Hepatocyte (in vitro differentiated cells): ENCODE measurements at regions not wholly inside any gene's neighbourhood (a gene's known extent, or its start where the extent isn't known, plus 50 kb on each side); places are given as distances from the start of the nearest gene placed in this dataset.

Source experiments
- DNase-seq: peaks from one replicate; pipeline ENCODE4 v3.0.0-alpha.2; 2016; ENCODE audit warnings: low spot score
- H2AFZ ChIP-seq: fragments of 200-600 bp; sonication (generic); 2 replicates; pipeline ENCODE4 v1.6.0; 2016; ENCODE audit warnings: antibody characterized with exemption, mild to moderate bottlenecking
- H3K27ac ChIP-seq: fragments of 200-600 bp; sonication (generic); 2 replicates; pipeline ENCODE4 v1.5.1; 2016; ENCODE audit warnings: mild to moderate bottlenecking
- H3K27me3 ChIP-seq: fragments of 200-600 bp; sonication (generic); 2 replicates; pipeline ENCODE4 v1.6.1; 2016
- H3K36me3 ChIP-seq: fragments of 200-600 bp; sonication (generic); replicated peaks from 2 replicates; pipeline ENCODE4 v1.5.1; 2016; ENCODE audit warnings: low read depth; ENCODE audit not compliant: insufficient read depth
- H3K4me1 ChIP-seq: fragments of 200-600 bp; sonication (generic); 2 replicates; pipeline ENCODE4 v1.5.1; 2016; ENCODE audit warnings: mild to moderate bottlenecking, moderate library complexity; ENCODE audit not compliant: insufficient read depth
- H3K4me2 ChIP-seq: fragments of 200-600 bp; sonication (generic); 2 replicates; pipeline ENCODE4 v1.6.0; 2016
- H3K4me3 ChIP-seq: fragments of 200-600 bp; sonication (generic); 2 replicates; pipeline ENCODE4 v1.5.1; 2016; ENCODE audit warnings: mild to moderate bottlenecking
- H3K79me2 ChIP-seq: fragments of 200-600 bp; sonication (generic); 2 replicates; pipeline ENCODE4 v1.6.0; 2017; ENCODE audit warnings: mild to moderate bottlenecking
- H3K9me2 ChIP-seq: fragments of 200-600 bp; sonication (generic); replicated peaks from 2 replicates; pipeline ENCODE4 v1.6.0; 2017; ENCODE audit warnings: mild to moderate bottlenecking; ENCODE audit not compliant: insufficient read depth
- H3K9me3 ChIP-seq: fragments of 200-600 bp; sonication (generic); 2 replicates; pipeline ENCODE4 v1.5.1; 2016; ENCODE audit warnings: low read depth, mild to moderate bottlenecking
- H4K20me1 ChIP-seq: fragments of 200-600 bp; sonication (generic); 2 replicates; pipeline ENCODE4 v1.6.0; 2016; ENCODE audit warnings: mild to moderate bottlenecking; ENCODE audit not compliant: insufficient read depth, poor library complexity, severe bottlenecking
- CTCF ChIP-seq: fragments of 200-600 bp; sonication (generic); IDR thresholded peaks from 2 replicates; pipeline ENCODE4 v1.5.1; 2016; ENCODE audit warnings: antibody characterized with exemption, mild to moderate bottlenecking; ENCODE audit not compliant: poor library complexity
- EZH2 ChIP-seq: fragments of 200-600 bp; sonication (generic); IDR thresholded peaks from 2 replicates; pipeline ENCODE4 v1.6.1; 2016; ENCODE audit warnings: antibody characterized with exemption, mild to moderate bottlenecking, borderline replicate concordance
- EZH2phosphoT487 ChIP-seq: fragments of 200-600 bp; sonication (generic); IDR thresholded peaks from one replicate; pipeline ENCODE4 v1.6.1; 2018; ENCODE audit warnings: antibody characterized with exemption, mild to moderate bottlenecking, low read depth, moderate library complexity; ENCODE audit not compliant: unreplicated experiment, severe bottlenecking
- WGBS: methylation state at CpG from one replicate; pipeline ENCODE4 v1.1.6; 2016; ENCODE audit warnings: low lambda C conversion rate; ENCODE audit errors: missing lambda C conversion rate; 5-methylcytosine and 5-hydroxymethylcytosine counted together

GRCh38 chr5:66348387-66349125, 204.5 kb downstream of the SREK1 start:
- H3K4me2 ChIP-seq = no peak overlapping the region
- H3K4me3 ChIP-seq = no peak overlapping the region
- no peaks in the 10 kb centered on the region for H3K9me3 ChIP-seq
- H3K27ac ChIP-seq = no peak overlapping the region
- H3K4me1 ChIP-seq = no peaks in the 10 kb centered on the region
- H4K20me1 ChIP-seq = no peaks in the 10 kb centered on the region
- no peaks in the 10 kb centered on the region for H3K27me3 ChIP-seq
- no peaks in the 10 kb centered on the region for H3K36me3 ChIP-seq
- H3K79me2 ChIP-seq = no peaks in the 10 kb centered on the region
- DNase-seq = no peak
- H2AFZ ChIP-seq = no peak overlapping the region
- 87% methylated on average over 4 of the region's 4 CpGs for WGBS
- H3K9me2 ChIP-seq = no peaks in the 10 kb centered on the region
- TF ChIP-seq CTCF (no peak), EZH2phosphoT487 (no peak), EZH2 (no peak)

GRCh38 chr5:66351813-66352212, 207.7 kb downstream of the SREK1 start:
- no peaks in the 10 kb centered on the region for H3K9me2 ChIP-seq
- no peak overlapping the region for H3K4me2 ChIP-seq
- no peaks in the 10 kb centered on the region for H3K79me2 ChIP-seq
- H3K36me3 ChIP-seq = no peaks in the 10 kb centered on the region
- no peak for DNase-seq
- no peak overlapping the region for H2AFZ ChIP-seq
- no peaks in the 10 kb centered on the region for H4K20me1 ChIP-seq
- WGBS = 97% methylated on average over 1 of the region's 1 CpG
- no peaks in the 10 kb centered on the region for H3K27me3 ChIP-seq
- H3K9me3 ChIP-seq = no peaks in the 10 kb centered on the region
- TF ChIP-seq EZH2 (no peak), EZH2phosphoT487 (no peak)
- H3K4me1 ChIP-seq = no peaks in the 10 kb centered on the region
- H3K27ac ChIP-seq = no peak overlapping the region
- H3K4me3 ChIP-seq = no peak overlapping the region

GRCh38 chr5:66353186-66353585, 209.1 kb downstream of the SREK1 start:
- TF ChIP-seq CTCF = no peak
- TF ChIP-seq EZH2 = no peak
- TF ChIP-seq EZH2phosphoT487 = no peak
- DNase-seq = no peak
- Histone ChIP-seq H3K27me3 (no peaks in the 10 kb centered on the region), H3K9me2 (no peaks in the 10 kb centered on the region), H3K27ac (no peak overlapping the region), H3K9me3 (no peaks in the 10 kb centered on the region), H3K36me3 (no peaks in the 10 kb centered on the region), H3K4me2 (no peak overlapping the region), H3K4me1 (no peaks in the 10 kb centered on the region), H4K20me1 (no peaks in the 10 kb centered on the region), H2AFZ (no peak overlapping the region), H3K4me3 (no peak overlapping the region), H3K79me2 (no peaks in the 10 kb centered on the region)
- WGBS = 93% methylated on average over 2 of the region's 2 CpGs

- Histone ChIP-seq H3K9me2 (no peaks in the 10 kb centered on the region), H3K9me3 (no peaks in the 10 kb centered on the region), H3K4me2 (no peak overlapping the region), H3K27ac (no peak overlapping the region), H2AFZ (no peak overlapping the region), H3K4me3 (no peak overlapping the region), H3K36me3 (no peaks in the 10 kb centered on the region), H3K79me2 (no peaks in the 10 kb centered on the region), H3K27me3 (no peaks in the 10 kb centered on the region), H4K20me1 (no peaks in the 10 kb centered on the region), H3K4me1 (no peaks in the 10 kb centered on the region)
- WGBS = 70% methylated on average over 2 of the region's 2 CpGs
- TF ChIP-seq EZH2phosphoT487 (no peak), CTCF (no peak), EZH2 (no peak)
- DNase-seq = no peak
These were observed 210.3 kb downstream of the SREK1 start for GRCh38 chr5:66354422-66354821.
